H1 (cell line): ENCODE measurements at regions not wholly inside any gene's neighbourhood (a gene's known extent, or its start where the extent isn't known, plus 50 kb on each side); places are given as distances from the start of the nearest gene placed in this dataset.

ENCODE experiments used
- POLR2A ChIP-seq, 2 experiments: IDR thresholded peaks; 1 replicate in 1 of 2; 2 replicates in 1 of 2; pipeline ENCODE4 v1.6.1; 2011; ENCODE audit warnings: low read depth in 2 of 2, low read length in 2 of 2, mild to moderate bottlenecking in 2 of 2; ENCODE audit errors: control extremely low read depth in 1 of 2
- TF ChIP-seq, protein P1 (sequence below), 3 experiments: IDR thresholded peaks; 1 replicate in 2 of 3; 2 replicates in 1 of 3; pipeline versions ENCODE4 v1.5.1 to v1.6.1; 2011; ENCODE audit warnings: low read length in 3 of 3, mild to moderate bottlenecking in 3 of 3, inconsistent platforms in 2 of 3, low read depth in 1 of 3, moderate library complexity in 1 of 3; ENCODE audit not compliant: insufficient read depth in 1 of 3; ENCODE audit errors: control extremely low read depth in 1 of 3

GRCh38 chr3:59430341-59430740 lies 380.5 kb upstream of the CFAP20DC start:
- TF ChIP-seq, protein P1, sequence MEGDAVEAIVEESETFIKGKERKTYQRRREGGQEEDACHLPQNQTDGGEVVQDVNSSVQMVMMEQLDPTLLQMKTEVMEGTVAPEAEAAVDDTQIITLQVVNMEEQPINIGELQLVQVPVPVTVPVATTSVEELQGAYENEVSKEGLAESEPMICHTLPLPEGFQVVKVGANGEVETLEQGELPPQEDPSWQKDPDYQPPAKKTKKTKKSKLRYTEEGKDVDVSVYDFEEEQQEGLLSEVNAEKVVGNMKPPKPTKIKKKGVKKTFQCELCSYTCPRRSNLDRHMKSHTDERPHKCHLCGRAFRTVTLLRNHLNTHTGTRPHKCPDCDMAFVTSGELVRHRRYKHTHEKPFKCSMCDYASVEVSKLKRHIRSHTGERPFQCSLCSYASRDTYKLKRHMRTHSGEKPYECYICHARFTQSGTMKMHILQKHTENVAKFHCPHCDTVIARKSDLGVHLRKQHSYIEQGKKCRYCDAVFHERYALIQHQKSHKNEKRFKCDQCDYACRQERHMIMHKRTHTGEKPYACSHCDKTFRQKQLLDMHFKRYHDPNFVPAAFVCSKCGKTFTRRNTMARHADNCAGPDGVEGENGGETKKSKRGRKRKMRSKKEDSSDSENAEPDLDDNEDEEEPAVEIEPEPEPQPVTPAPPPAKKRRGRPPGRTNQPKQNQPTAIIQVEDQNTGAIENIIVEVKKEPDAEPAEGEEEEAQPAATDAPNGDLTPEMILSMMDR (IDR thresholded peaks at IDR 0.05; ENCODE audit: control extremely low read depth in 1 of 3, insufficient read depth in 1 of 3, low read depth in 1 of 3, low read length in 3 of 3), result no peak
- no peak for TF ChIP-seq POLR2A (IDR thresholded peaks at IDR 0.05; ENCODE audit: control extremely low read depth in 1 of 2, low read depth in 2 of 2, low read length in 2 of 2)
